ENCODE measurements at regions not wholly inside any gene's neighbourhood (a gene's known extent, or its start where the extent isn't known, plus 50 kb on each side); places are given as distances from the start of the nearest gene placed in this dataset.
A peak's percentile ranks its signal among the peaks of the same experiment; 100 is the strongest.

DNA sequence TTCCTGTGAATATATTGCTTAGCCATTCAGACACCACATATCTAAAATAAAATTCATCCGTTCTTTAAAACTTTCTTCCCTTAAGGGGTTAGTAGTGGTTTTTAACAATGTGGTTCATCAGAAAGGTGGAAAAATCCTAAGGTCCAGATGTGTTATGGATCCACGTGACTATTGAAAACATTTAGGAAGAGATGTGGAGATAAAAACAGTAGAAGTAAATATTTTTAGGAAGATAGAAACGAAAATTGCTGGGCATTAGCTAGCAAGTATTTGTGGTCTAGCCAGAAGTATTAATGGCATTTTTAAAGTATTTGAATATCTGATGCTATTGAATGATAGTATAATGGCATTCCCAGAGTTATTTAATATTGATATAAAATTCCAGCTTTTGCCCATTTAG lies 180.8 kb downstream of the LTN1 start:
- Mint-ChIP-seq H3K4me1 (peaks cover 19% of the 10 kb centered on the region), H3K4me3 (no peak overlapping the region), H3K9me3 (no peaks in the 10 kb centered on the region), H3K27ac (no peak overlapping the region), H3K36me3 (peaks cover 4% of the 10 kb centered on the region)
- no peak for ATAC-seq
- no peak for DNase-seq (ENCODE audit: low spot score in 2 of 2)

DNA sequence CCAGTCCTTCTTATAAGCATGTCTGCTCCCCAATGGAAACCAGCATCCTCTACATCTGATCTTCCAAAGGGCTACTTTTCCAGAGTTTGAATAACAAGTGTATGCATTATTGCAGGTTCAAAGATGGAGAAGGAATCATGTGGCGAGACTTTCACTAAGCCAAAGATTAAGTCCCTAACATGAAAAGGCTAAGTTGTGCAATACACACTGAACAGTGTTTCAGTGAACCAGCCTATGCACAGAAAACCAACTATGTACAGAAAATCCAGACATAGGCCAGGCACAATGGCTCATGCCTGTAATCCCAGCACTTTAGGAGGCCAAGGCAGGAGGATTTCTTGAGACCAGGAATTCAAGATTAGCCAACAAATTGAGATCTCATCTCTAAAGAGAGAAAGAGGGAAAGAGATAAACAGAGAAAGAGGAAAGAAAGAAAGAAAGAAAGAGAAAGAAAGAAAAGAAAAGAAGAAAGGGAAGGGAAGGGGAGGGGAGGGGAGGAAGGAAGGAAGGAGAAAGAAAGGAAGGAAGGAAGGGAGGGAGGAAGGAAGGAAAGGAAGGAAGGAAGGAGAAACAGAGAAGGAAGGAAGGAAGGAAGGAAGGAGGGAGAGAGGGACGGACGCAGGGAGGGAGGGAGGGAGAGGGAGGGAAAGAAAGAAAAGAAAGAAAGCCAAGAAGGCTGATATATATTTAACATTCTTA lies 181.7 kb downstream of the LTN1 start:
- DNase-seq (ENCODE audit: low spot score in 2 of 2) (no peak), ATAC-seq (no peak)
- no peaks in the 10 kb centered on the region for H3K36me3 Mint-ChIP-seq
- H3K4me3 Mint-ChIP-seq, result no peak overlapping the region
- peaks cover 19% of the 10 kb centered on the region for H3K4me1 Mint-ChIP-seq
- no peak overlapping the region for H3K27ac Mint-ChIP-seq
- H3K9me3 Mint-ChIP-seq, result no peaks in the 10 kb centered on the region

DNA sequence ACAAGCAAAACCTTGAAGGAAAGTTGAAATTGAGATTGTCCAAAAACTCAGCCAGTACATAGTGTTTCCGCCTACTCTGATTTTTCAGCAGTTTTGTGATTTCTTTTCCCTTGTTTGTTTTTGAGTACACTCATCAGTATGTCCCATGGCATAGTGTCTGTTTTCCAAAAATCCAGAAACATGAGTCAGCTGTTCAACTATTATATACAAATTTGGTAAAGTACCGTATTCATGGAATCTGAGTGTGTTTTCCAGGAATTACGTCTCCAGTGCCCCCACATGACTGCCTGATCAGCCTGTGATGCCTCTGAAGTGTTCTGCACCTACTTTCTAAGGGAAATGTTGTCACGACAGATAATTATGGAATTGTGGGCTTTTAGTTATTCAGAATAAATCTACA lies 186.8 kb downstream of the LTN1 start:
- Mint-ChIP-seq H3K4me1 (peaks cover 2% of the 10 kb centered on the region), H3K27ac (no peak overlapping the region), H3K36me3 (no peaks in the 10 kb centered on the region), H3K9me3 (no peaks in the 10 kb centered on the region), H3K4me3 (no peak overlapping the region)
- ATAC-seq (no peak), DNase-seq (ENCODE audit: low spot score in 2 of 2) (no peak)

DNA sequence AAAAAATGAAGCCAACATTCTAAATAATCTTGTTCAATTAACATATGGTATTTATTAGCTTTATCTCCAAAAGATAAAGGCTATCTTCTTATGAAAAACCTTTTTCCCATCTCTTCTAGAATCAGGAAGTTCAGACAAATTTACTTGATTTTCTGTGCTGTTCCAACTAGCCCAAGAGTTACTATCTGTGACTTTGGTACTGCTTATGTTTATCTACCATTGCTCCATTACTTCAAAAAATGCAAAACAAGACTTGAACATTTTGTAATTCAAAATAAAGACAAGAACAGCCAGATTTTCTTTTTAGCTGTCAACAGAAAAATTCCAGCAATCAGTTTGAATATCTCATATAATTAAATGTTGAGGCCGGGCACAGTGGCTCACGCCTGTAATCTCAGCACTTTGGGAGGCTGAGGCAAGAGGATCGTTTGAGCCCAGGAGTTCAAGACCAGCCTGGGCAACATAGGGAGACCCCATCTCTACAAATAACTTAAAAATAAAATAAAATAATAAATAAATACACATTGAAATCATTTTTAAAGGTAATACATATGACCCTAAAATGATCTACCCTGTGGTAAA lies 188.5 kb downstream of the LTN1 start:
- H3K4me1 Mint-ChIP-seq, result no peaks in the 10 kb centered on the region
- no peaks in the 10 kb centered on the region for H3K9me3 Mint-ChIP-seq
- H3K36me3 Mint-ChIP-seq, result no peaks in the 10 kb centered on the region
- no peak for DNase-seq (ENCODE audit: low spot score in 2 of 2)
- no peak for ATAC-seq
- H3K27ac Mint-ChIP-seq, result no peak overlapping the region
- H3K4me3 Mint-ChIP-seq, result no peak overlapping the region

DNA sequence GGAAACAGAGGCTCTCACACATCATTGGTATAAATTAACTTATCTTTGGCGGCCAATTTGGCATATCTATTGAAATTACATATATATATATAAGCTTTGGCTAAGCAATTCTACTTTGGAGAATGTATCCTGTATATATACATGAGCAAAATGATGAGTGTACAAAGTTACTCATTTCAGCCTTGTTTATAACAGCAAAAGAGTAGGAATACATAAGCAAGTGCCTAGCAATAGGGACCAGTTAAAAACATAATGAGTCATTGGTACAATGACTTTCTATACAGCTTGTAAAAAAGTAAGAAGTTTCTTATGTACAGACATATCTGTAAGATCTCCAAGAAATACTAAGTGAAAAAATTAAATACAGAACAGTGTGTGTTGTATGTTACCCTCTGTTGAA lies 190.8 kb downstream of the LTN1 start:
- ATAC-seq (peak; percentile 95), DNase-seq (ENCODE audit: low spot score in 2 of 2) (no peak)
- H3K4me1 Mint-ChIP-seq, result no peaks in the 10 kb centered on the region
- peak overlapping the region; percentile 32 for H3K27ac Mint-ChIP-seq
- no peaks in the 10 kb centered on the region for H3K9me3 Mint-ChIP-seq
- H3K4me3 Mint-ChIP-seq, result no peak overlapping the region
- no peaks in the 10 kb centered on the region for H3K36me3 Mint-ChIP-seq

DNA sequence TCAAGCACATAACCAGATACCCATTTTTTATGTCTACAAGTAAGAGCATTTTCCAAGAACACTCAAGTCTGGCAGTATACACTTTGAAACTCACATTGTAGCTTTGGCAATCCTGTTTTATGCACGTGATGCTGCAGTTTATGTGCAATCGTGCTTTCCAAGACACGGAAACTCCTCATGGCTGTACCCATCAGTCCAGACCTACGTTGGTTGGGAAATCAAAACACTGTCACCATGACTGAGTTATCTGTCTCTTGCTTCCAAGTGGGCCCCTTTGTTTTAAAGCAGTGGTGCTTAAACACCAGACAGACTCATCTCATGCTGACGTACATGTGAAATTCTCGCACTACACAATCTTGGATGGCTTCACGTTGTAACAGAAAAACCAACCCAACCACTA lies 192.8 kb downstream of the LTN1 start:
- H3K4me1 Mint-ChIP-seq, result no peaks in the 10 kb centered on the region
- no peak for ATAC-seq
- H3K36me3 Mint-ChIP-seq, result no peaks in the 10 kb centered on the region
- H3K9me3 Mint-ChIP-seq, result no peaks in the 10 kb centered on the region
- no peak for DNase-seq (ENCODE audit: low spot score in 2 of 2)
- peak overlapping the region; percentile 32 for H3K27ac Mint-ChIP-seq
- no peak overlapping the region for H3K4me3 Mint-ChIP-seq

DNA sequence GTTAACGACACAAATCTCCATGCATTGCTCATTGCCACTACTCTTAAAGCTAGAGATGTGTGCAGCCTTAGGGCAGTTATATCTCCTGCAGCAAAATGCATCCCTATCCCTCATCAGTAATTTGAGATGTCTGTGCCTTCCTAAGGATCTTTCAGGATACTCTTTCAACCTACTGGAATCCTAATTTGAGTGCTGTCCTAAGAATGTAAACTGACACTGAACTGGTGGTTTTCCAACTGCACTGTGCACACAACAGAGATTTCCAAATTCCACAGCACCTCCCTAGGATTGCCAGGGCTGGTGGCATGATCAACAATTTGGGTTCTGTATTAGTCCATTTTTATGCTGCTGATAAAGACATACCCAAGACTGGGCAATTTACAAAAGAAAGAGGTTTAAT lies 193.9 kb downstream of the LTN1 start:
- Mint-ChIP-seq H3K36me3 (no peaks in the 10 kb centered on the region), H3K27ac (no peak overlapping the region), H3K4me3 (no peak overlapping the region), H3K9me3 (no peaks in the 10 kb centered on the region), H3K4me1 (no peaks in the 10 kb centered on the region)
- DNase-seq (ENCODE audit: low spot score in 2 of 2), result no peak
- no peak for ATAC-seq

DNA sequence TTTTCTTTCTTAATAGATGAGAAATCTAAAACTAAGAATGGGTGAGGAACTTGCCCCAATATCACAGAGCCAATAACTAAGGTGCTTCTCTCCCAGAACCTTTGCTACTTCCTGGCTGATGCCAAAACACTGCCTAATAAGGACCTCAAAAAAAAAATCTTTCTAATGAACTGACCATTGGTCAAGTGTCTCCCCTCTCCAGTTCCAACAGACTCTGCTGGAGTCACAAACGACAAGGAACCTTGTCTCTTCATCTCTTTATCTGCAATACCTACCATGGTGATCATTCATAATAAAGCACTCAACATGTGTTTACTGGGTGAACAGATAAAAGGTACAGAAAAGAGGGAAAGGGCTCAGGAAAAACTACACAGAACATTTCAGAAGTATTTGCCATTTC lies 197.4 kb downstream of the LTN1 start:
- Mint-ChIP-seq H3K36me3 (no peaks in the 10 kb centered on the region), H3K4me3 (no peak overlapping the region), H3K9me3 (peaks cover 3% of the 10 kb centered on the region), H3K4me1 (peaks cover 16% of the 10 kb centered on the region), H3K27ac (no peak overlapping the region)
- DNase-seq (ENCODE audit: low spot score in 2 of 2) (no peak), ATAC-seq (no peak)

DNA sequence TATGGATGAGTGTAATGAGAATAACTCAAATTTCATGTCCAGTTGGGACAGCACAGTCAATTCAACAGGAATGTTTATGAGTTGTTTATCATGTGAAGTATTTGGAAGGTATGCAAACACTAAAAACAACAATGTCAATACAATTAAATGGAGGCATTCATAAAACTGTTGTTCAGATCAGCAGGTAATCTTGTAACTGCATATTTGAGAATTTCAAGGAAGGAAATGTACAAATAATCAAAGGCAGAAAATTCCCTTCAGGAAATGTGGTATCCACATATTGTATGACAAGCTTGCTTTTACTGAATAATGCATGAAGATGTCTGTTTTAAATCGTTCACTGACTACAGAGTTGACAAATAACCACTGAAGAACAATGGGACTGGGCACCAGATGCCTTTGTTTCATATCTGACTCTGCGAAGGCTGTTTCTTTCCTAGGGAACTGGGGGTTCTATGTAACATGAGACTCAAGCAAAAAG lies 198.3 kb downstream of the LTN1 start:
- DNase-seq (ENCODE audit: low spot score in 2 of 2), result no peak
- Mint-ChIP-seq H3K36me3 (no peaks in the 10 kb centered on the region), H3K4me3 (no peak overlapping the region), H3K9me3 (peaks cover 3% of the 10 kb centered on the region), H3K27ac (no peak overlapping the region), H3K4me1 (peaks cover 16% of the 10 kb centered on the region)
- ATAC-seq, result no peak

DNA sequence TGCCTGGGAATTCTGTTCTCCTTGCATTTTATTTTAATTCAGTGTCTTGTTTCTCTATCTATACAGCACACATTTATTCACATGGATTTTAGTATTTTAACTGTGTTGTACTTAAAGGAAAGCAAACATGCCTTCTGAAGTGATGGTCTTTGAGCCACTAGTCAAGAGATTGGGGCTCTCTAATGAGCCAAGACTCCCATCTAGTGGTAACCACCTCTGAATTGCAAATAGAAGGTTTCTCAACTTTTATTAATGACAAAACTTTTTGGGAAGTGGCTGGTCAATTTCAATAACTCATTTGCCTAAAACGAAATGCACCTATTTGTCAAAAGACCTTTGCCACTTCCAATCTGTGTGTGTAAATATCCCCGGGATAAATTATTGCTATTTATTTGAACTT lies 199.6 kb downstream of the LTN1 start:
- no peak for DNase-seq (ENCODE audit: low spot score in 2 of 2)
- H3K9me3 Mint-ChIP-seq, result peaks cover 3% of the 10 kb centered on the region
- H3K27ac Mint-ChIP-seq, result no peak overlapping the region
- no peak overlapping the region for H3K4me3 Mint-ChIP-seq
- no peaks in the 10 kb centered on the region for H3K36me3 Mint-ChIP-seq
- peaks cover 16% of the 10 kb centered on the region for H3K4me1 Mint-ChIP-seq
- no peak for ATAC-seq

DNA sequence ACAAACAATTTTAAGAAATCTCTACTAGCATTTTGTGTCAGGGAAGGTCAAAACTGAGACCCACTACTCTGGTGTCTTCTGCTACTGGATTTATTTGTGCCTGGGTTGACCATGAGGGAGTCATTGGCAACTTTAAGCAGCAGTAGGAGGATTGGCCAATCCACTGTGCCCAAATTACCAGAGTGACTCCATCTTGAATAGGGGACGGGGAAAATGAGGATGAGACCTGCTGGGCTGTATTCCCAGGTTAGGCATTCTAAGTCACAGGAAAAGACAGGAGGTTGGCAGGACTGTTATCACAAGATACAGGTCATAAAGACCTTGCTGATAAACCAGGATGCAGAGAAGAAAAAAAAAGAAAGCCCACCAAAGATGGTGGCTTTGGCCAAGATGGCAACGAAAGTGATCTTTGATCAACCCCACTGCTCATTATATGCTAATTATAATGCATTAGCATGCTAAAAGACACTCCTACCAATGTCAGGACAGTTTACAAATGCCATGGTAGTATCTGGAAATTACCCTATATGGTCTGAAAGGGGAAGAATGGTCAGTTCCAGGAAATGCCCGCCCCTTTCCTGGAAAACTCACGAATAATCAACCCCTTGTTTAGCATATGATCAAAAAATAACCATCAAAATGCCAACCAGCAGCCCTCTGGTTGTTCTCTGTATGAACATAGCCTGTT lies 200.9 kb downstream of the LTN1 start:
- no peak overlapping the region for H3K4me3 Mint-ChIP-seq
- DNase-seq (ENCODE audit: low spot score in 2 of 2), result no peak
- H3K36me3 Mint-ChIP-seq, result no peaks in the 10 kb centered on the region
- peaks cover 24% of the 10 kb centered on the region for H3K4me1 Mint-ChIP-seq
- H3K27ac Mint-ChIP-seq, result no peak overlapping the region
- peaks cover 3% of the 10 kb centered on the region for H3K9me3 Mint-ChIP-seq
- peak; percentile 37 for ATAC-seq

DNA sequence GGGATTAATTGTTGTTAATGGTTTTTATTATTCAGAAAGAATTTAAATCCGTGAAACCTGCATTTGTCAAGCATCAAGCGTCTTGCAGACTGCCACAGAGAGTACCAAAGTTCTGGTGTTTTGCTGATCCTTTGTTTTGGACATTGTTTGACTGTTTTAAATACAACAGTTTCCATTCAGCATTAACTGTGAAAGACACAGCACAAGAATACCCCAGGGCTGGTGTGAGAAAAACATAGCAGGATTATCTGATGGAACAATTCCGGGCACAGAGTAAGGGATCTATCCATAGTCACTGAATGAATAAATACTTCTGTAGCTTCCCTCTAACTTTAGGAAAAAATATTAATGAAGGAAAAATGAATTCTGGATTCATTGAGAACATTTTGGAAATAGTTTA lies 202.3 kb downstream of the LTN1 start:
- Mint-ChIP-seq H3K4me3 (no peak overlapping the region), H3K9me3 (peaks cover 3% of the 10 kb centered on the region), H3K36me3 (no peaks in the 10 kb centered on the region), H3K4me1 (peaks cover 33% of the 10 kb centered on the region), H3K27ac (no peak overlapping the region)
- DNase-seq (ENCODE audit: low spot score in 2 of 2) (no peak), ATAC-seq (no peak)

DNA sequence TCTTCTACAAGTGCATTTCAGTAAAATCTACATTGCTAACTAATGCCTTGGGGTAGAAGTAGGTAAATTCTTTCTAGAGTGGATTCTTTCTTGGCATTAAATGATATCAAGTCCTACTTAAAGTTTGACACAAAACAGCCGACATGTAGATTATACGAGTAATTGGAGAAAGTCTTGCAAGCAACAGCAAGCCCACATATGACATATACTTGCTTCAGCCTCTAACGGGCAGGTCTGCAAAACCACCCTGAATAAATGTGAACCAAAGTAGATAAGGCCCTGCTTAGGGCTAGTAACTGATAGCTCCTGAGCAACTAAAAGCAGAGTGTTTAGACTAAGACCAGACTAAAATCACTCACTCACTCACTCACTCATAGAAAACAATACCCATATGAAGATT lies 203.2 kb downstream of the LTN1 start:
- Mint-ChIP-seq H3K36me3 (no peaks in the 10 kb centered on the region), H3K9me3 (peaks cover 3% of the 10 kb centered on the region), H3K4me1 (peaks cover 39% of the 10 kb centered on the region), H3K4me3 (no peak overlapping the region), H3K27ac (no peak overlapping the region)
- DNase-seq (ENCODE audit: low spot score in 2 of 2) (no peak), ATAC-seq (no peak)

DNA sequence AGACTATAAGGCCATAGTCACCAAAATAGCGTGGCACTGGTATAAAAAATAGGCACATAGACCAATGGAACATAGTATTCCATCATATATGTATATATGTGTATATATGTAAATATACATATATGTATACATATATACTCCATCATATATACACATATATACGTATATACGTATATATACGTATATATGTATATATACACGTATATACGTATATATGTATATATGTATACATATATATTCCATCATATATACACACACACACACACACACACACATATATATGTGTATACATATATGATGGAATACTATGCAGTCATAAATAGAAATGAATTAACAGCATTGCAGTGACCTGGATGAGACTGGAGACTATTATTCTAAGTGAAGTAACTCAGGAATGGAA lies 204.6 kb downstream of the LTN1 start:
- H3K27ac Mint-ChIP-seq, result no peak overlapping the region
- no peaks in the 10 kb centered on the region for H3K36me3 Mint-ChIP-seq
- DNase-seq (ENCODE audit: low spot score in 2 of 2) (no peak), ATAC-seq (no peak)
- no peak overlapping the region for H3K4me3 Mint-ChIP-seq
- H3K9me3 Mint-ChIP-seq, result peaks cover 3% of the 10 kb centered on the region
- peaks cover 39% of the 10 kb centered on the region for H3K4me1 Mint-ChIP-seq

DNA sequence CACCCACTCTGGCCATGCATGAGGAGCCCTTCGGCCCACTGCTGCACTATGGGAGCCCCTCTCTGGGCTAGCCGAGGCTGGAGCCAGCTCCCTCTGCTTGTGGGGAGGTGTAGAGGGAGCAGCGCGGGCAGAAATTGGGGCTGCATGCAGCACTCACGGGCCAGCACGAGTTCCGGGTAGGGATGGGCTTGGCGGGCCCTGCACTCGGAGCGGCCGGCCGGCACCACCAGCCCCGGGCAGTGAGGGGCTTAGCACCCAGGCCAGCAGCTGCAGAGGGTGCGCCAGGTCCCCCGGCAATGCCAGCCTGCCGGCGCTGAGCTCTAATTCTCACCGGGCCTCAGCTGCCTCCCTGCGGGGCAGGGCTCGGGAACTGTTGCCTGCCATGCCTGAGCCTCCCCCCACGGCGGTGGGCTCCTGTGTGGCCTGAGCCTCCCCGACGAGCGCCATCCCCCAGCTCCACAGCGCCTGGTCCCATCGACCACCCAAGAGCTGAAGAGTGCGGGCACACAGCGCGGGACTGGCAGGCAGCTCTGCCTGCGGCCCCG lies 209.0 kb downstream of the LTN1 start:
- Mint-ChIP-seq H3K27ac (no peak overlapping the region), H3K36me3 (no peaks in the 10 kb centered on the region), H3K9me3 (no peaks in the 10 kb centered on the region), H3K4me1 (peaks cover 28% of the 10 kb centered on the region), H3K4me3 (no peak overlapping the region)
- DNase-seq (ENCODE audit: low spot score in 2 of 2) (no peak), ATAC-seq (no peak)
